ENCODE measurements at regions not wholly inside any gene's neighbourhood (a gene's known extent, or its start where the extent isn't known, plus 50 kb on each side); places are given as distances from the start of the nearest gene placed in this dataset.

DNA sequence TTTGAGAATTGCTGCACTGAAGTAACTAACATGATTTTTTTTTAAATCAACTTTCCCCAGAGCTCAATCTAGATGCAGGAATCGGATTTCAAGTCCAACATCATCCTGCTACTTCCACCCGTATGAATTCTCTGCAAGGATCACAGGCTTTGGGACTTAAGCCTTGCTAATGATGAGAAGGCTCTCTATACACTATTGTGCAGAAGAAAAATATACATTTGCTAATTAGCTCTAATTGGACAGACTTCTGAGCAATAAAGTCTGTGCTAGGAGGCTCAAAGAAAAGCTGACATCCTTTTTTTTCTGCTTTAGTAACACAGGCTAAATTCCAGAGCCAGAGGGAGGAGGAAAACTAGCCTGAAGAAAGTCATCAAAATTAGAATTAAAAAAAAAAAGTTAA is 433.6 kb downstream of the PMP22 start:
- Histone ChIP-seq H3K9me3 (replicated peaks; ENCODE audit: insufficient read depth, low read length) (no peaks in the 10 kb centered on the region), H4K20me1 (ENCODE audit: insufficient read depth, low read length) (no peaks in the 10 kb centered on the region), H2AFZ (ENCODE audit: low read length) (no peak overlapping the region), H3F3A (ENCODE audit: insufficient read depth, low read length) (no peaks in the 10 kb centered on the region), H3K27me3 (replicated peaks; ENCODE audit: insufficient read depth, low read length) (no peaks in the 10 kb centered on the region), H3K79me2 (ENCODE audit: low read length) (no peaks in the 10 kb centered on the region), H3K36me3 (replicated peaks; ENCODE audit: insufficient read depth, low read length) (no peaks in the 10 kb centered on the region), H3K4me2 (ENCODE audit: low read depth, low read length) (no peak overlapping the region), H3K4me1 (ENCODE audit: low read length) (no peaks in the 10 kb centered on the region), H3K27ac (ENCODE audit: low read length) (no peak overlapping the region), H3K4me3 (ENCODE audit: low read length) (no peak overlapping the region), H3K9ac (ENCODE audit: low read length) (no peak overlapping the region), H3K9me2 (replicated peaks; ENCODE audit: insufficient read depth, low read length) (no peaks in the 10 kb centered on the region)
- TF ChIP-seq EZH2phosphoT487 (IDR thresholded peaks at IDR 0.05; ENCODE audit: low read length) (no peak), EZH2 (optimal IDR thresholded peaks at IDR 0.05; ENCODE audit: low read depth, low read length) (no peak)
- TF ChIP-seq, protein P1, sequence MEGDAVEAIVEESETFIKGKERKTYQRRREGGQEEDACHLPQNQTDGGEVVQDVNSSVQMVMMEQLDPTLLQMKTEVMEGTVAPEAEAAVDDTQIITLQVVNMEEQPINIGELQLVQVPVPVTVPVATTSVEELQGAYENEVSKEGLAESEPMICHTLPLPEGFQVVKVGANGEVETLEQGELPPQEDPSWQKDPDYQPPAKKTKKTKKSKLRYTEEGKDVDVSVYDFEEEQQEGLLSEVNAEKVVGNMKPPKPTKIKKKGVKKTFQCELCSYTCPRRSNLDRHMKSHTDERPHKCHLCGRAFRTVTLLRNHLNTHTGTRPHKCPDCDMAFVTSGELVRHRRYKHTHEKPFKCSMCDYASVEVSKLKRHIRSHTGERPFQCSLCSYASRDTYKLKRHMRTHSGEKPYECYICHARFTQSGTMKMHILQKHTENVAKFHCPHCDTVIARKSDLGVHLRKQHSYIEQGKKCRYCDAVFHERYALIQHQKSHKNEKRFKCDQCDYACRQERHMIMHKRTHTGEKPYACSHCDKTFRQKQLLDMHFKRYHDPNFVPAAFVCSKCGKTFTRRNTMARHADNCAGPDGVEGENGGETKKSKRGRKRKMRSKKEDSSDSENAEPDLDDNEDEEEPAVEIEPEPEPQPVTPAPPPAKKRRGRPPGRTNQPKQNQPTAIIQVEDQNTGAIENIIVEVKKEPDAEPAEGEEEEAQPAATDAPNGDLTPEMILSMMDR (IDR thresholded peaks at IDR 0.05; ENCODE audit: low read length): no peak
- DNase-seq: no peak

DNA sequence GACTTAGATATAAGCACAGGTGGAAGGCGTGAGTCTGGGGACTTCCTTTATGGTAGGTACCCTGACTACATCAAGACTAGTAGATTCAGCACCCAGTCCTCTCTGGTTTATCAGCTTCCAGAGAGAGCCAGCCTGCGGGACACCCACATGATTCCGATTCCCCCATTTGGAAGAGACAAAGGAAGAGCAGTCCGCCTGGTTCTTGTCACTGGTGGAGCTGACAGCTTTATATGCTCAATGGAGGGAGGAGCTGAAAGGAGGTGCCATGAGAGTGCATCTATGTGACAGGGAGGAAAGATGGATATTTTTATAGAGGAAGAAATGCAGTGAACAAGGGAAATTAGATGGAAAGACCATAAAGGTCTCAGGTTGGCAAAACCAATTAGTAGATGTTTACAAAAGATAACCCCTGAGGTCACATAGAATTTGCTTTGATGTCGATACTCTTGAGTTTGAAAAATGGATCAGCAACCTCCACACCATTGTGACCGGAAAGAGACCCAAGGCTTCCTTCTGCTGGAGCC is 437.7 kb downstream of the PMP22 start:
- Histone ChIP-seq H3K9ac (ENCODE audit: low read length) (no peak overlapping the region), H3K4me3 (ENCODE audit: low read length) (no peak overlapping the region), H3K9me2 (replicated peaks; ENCODE audit: insufficient read depth, low read length) (no peaks in the 10 kb centered on the region), H3F3A (ENCODE audit: insufficient read depth, low read length) (no peaks in the 10 kb centered on the region), H3K27ac (ENCODE audit: low read length) (no peak overlapping the region), H3K4me2 (ENCODE audit: low read depth, low read length) (no peak overlapping the region), H3K9me3 (replicated peaks; ENCODE audit: insufficient read depth, low read length) (no peaks in the 10 kb centered on the region), H3K27me3 (replicated peaks; ENCODE audit: insufficient read depth, low read length) (no peaks in the 10 kb centered on the region), H3K79me2 (ENCODE audit: low read length) (no peaks in the 10 kb centered on the region), H3K4me1 (ENCODE audit: low read length) (no peaks in the 10 kb centered on the region), H4K20me1 (ENCODE audit: insufficient read depth, low read length) (no peaks in the 10 kb centered on the region), H2AFZ (ENCODE audit: low read length) (no peak overlapping the region), H3K36me3 (replicated peaks; ENCODE audit: insufficient read depth, low read length) (no peaks in the 10 kb centered on the region)
- TF ChIP-seq EZH2 (optimal IDR thresholded peaks at IDR 0.05; ENCODE audit: low read depth, low read length) (no peak), EZH2phosphoT487 (IDR thresholded peaks at IDR 0.05; ENCODE audit: low read length) (no peak)
- TF ChIP-seq, protein P1 (IDR thresholded peaks at IDR 0.05; ENCODE audit: low read length): no peak
- no peak for DNase-seq

DNA sequence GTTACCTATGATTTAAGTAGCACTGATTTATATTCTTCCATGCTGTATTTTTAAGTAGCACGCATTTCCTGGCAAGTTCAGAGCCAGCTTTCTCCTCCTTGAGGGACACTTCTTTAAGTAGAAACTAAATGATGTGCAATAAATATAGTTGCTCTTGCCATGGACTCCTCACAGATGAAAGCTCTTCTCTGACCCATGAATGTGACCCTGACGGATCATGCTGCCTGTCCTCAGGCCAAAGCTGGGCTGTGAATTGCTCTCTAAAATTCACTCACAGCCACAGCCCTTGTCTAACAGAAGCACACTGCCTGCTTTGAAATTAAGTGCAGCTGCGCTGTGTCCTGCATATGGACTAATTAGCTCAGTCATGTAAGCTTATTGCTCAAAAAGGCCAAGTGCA is 438.8 kb downstream of the PMP22 start:
- no peak overlapping the region for H3K27ac ChIP-seq (ENCODE audit: low read length)
- no peaks in the 10 kb centered on the region for H3K79me2 ChIP-seq (ENCODE audit: low read length)
- H3K9me2 ChIP-seq (replicated peaks; ENCODE audit: insufficient read depth, low read length): no peaks in the 10 kb centered on the region
- no peaks in the 10 kb centered on the region for H3K27me3 ChIP-seq (replicated peaks; ENCODE audit: insufficient read depth, low read length)
- H4K20me1 ChIP-seq (ENCODE audit: insufficient read depth, low read length): no peaks in the 10 kb centered on the region
- no peak for DNase-seq
- H3K36me3 ChIP-seq (replicated peaks; ENCODE audit: insufficient read depth, low read length): no peaks in the 10 kb centered on the region
- H3K4me2 ChIP-seq (ENCODE audit: low read depth, low read length): no peak overlapping the region
- no peaks in the 10 kb centered on the region for H3K9me3 ChIP-seq (replicated peaks; ENCODE audit: insufficient read depth, low read length)
- TF ChIP-seq EZH2 (optimal IDR thresholded peaks at IDR 0.05; ENCODE audit: low read depth, low read length) (no peak), EZH2phosphoT487 (IDR thresholded peaks at IDR 0.05; ENCODE audit: low read length) (no peak)
- TF ChIP-seq, protein P1 (IDR thresholded peaks at IDR 0.05; ENCODE audit: low read length): no peak
- H3F3A ChIP-seq (ENCODE audit: insufficient read depth, low read length): no peaks in the 10 kb centered on the region
- no peak overlapping the region for H3K4me3 ChIP-seq (ENCODE audit: low read length)
- H3K4me1 ChIP-seq (ENCODE audit: low read length): no peaks in the 10 kb centered on the region
- H2AFZ ChIP-seq (ENCODE audit: low read length): no peak overlapping the region
- H3K9ac ChIP-seq (ENCODE audit: low read length): no peak overlapping the region
